GM13977 (cell line): ENCODE measurements at regions not wholly inside any gene's neighbourhood (a gene's known extent, or its start where the extent isn't known, plus 50 kb on each side); places are given as distances from the start of the nearest gene placed in this dataset.

Experiments
- DNase-seq: peaks from one replicate; pipeline ENCODE4 v3.0.0; 2012; ENCODE audit warnings: low spot score
- in situ Hi-C: fragments of 300-500 bp; cut with MboI; formaldehyde crosslinking; loops from one replicate; pipeline ENCODE4 v1.12.0; 2022; ENCODE audit warnings: low sequenced_read_pairs, low pct_unique_long_range_greater_than_20kb, mixed read lengths, inconsistent platforms; ENCODE audit not compliant: unreplicated experiment
- TF ChIP-seq, protein P1 (sequence below): IDR thresholded peaks from 2 replicates; pipeline ENCODE4 v1.5.1; 2012; ENCODE audit warnings: mild to moderate bottlenecking, control low read depth; ENCODE audit not compliant: insufficient read depth; ENCODE audit errors: extremely low read depth, missing control alignments

DNA sequence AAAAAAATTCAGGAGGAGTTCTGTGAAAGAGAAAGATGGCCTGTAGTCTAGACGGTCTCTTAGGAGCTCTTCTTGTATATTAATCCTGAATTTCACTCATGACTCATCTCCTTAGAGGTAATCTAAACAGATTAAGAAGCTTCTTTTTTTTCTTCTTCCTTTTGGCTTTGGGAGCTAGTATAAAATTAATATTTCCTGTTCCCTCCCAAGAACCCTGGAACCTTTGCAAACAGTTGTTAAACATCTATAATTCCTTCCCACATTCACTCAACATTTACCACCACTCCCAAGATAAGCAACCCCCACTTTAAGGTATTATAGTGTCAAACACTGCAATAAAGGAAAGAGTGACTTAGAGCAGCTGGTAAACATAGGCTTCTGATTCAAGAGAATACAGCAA, 146.4 kb upstream of the EDNRA start:
- DNase-seq = no peak
- in situ Hi-C loops = no loop called here
- TF ChIP-seq, protein P1, sequence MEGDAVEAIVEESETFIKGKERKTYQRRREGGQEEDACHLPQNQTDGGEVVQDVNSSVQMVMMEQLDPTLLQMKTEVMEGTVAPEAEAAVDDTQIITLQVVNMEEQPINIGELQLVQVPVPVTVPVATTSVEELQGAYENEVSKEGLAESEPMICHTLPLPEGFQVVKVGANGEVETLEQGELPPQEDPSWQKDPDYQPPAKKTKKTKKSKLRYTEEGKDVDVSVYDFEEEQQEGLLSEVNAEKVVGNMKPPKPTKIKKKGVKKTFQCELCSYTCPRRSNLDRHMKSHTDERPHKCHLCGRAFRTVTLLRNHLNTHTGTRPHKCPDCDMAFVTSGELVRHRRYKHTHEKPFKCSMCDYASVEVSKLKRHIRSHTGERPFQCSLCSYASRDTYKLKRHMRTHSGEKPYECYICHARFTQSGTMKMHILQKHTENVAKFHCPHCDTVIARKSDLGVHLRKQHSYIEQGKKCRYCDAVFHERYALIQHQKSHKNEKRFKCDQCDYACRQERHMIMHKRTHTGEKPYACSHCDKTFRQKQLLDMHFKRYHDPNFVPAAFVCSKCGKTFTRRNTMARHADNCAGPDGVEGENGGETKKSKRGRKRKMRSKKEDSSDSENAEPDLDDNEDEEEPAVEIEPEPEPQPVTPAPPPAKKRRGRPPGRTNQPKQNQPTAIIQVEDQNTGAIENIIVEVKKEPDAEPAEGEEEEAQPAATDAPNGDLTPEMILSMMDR = no peak

DNA sequence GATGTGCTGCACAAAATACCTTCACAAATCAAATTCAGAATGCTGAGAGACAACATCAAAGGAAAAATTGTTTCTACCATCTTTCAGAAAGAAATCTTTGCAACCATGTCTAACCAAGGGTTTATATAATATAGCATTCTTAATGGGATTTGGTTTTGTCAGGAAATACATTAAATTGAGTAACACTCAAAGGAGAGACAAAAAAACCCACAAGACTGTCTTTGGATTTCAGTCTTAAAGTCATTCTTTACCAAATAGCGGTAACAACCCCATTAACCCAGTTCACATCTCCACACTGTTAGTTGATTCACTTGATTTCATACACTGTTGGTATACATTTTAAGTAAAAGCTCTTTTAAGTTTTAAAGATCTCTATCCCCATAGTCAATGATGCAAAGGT, 145.7 kb upstream of the EDNRA start:
- in situ Hi-C loops = no loop called here
- no peak for DNase-seq
- TF ChIP-seq, protein P1 = no peak

DNA sequence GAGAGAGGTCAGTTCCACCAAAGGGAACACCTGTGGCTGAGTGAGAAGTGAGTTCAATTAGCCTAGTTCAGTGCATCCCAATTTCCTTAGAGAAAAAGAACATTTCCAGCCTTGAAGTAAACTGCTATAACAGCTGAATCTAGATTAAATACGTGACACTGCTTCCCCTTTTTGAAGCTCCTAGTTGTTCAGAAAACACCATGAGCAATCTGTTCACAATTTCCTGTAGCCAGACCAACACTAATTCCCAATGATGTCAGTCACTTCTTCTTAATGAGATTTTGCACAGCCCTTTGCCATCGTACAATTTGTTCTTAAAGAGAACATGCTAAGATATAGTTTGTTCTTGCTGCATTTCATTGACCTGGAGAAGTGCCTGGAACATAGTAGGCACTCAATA, 144.6 kb upstream of the EDNRA start:
- in situ Hi-C loops = no loop called here
- TF ChIP-seq, protein P1 = no peak

DNA sequence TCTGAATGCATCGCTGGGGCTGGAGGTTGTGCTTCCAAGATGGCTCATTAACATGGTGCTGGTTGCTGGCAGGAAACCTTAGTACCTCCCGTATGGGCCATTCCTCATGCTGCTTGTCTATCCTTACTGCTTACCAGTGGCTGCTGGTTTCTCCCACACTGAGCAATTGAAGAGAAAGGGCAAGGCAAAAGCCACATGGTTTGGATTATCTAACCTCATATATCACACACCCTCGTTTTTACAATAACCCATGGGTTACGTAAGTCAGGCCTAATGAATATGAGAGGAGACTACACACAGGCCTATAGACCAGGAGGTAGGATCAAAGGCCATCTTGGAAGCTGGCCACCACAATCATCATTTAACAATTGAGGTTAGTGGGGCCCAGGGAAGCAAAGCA, 141.8 kb upstream of the EDNRA start:
- in situ Hi-C loops = no loop called here
- TF ChIP-seq, protein P1 = no peak
- DNase-seq = no peak

More for the DNA sequence above, 144.6 kb upstream of the EDNRA start:
- DNase-seq = no peak

DNA sequence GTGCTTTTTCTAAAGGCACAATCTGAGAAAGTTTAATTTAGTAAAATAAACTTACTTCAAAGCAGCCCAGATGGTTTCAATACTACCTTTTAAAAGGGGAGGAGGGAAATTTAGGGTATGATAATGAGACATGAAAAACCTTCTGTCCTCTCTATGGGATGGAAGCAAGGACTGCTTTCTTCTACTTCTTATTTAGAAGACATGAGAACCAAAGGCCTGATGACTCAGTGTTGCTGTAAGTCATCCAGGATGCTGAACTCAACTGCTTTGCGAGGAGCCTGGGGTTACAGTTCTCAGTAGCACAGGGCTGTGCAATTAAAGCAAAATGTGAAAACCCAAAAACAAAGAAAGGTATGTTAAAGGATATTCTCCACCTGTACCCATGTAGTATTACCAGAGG, 140.8 kb upstream of the EDNRA start:
- TF ChIP-seq, protein P1 = no peak
- in situ Hi-C loops = no loop called here
- no peak for DNase-seq

DNA sequence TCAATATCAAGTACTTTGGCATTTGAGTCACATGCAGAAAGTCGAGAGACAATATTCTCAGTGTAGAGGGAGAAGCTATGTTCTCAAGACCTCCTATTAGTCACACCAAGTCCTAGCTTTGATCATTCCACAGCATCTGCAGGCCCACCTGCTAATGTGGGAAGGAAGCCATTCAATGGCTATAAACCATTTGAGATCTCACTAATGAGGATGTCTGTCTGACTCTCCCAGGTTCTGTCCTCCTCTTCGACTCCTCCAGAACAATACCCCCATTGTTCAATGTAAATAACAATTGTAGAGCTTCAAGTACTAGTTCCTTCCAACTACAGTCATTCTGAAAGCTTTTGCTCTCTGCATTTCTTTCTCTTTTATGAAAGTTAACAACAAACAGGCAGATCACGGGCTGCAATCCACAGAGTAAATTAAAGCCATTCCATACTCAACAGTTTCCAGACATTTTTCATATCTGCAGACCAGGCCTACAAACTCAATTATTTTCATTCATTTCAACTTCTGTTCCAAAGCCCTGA, 140.2 kb upstream of the EDNRA start:
- in situ Hi-C loops = no loop called here
- TF ChIP-seq, protein P1 = no peak
- DNase-seq = no peak

DNA sequence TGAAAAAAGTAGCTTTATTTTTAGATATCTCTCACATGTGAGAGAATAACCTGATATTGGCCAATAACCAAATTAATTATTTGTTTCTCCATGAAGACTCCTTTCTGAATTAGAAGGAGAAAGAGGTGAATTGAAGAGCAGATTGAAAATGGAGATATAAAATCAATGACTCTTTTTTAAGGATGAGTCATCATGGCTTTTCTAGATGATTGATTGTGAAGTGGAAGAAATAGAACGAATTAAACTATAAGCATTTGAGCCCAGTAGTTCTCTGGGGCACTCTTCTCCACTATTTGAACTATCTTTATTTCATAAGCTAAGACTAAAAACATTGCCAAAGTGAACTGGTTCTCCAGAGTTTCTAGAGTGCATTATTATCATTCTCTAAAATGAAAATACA, 137.2 kb upstream of the EDNRA start:
- TF ChIP-seq, protein P1 = no peak
- no peak for DNase-seq
- in situ Hi-C loops = no loop called here
